ENCODE measurements at regions not wholly inside any gene's neighbourhood (a gene's known extent, or its start where the extent isn't known, plus 50 kb on each side); places are given as distances from the start of the nearest gene placed in this dataset.
"Not testable (repeated sequence)": the region's sequence is repeated elsewhere in the genome, so short reads cannot be mapped to it uniquely, and the experiment has no call there.

DNA sequence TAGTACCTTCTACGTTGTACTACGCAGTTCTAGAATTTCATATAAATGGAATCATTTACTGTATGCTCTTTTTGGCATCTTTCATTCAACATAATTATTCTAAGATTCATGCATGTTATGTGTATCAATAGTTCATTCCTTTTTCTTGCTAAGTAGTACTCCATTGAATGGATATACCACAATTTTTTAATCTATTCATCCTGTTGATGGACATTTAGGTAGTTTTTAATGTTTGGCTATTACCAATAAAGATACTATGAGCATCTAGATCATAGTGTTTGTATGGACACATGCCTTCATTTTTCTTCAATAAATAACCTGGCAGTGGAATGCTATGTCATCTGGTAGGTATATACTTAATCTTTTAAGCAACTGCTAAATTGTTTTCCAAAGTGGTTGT lies 83.0 kb upstream of the ELN start:
- ChIA-PET POLR2A (ENCODE audit: low non-redundant PET) (no interaction called here), CTCF (no interaction called here)
- DNase-seq (ENCODE audit: low spot score) = no peak
- no peak overlapping the region for H3K27ac ChIP-seq
- TF ChIP-seq, protein P1, sequence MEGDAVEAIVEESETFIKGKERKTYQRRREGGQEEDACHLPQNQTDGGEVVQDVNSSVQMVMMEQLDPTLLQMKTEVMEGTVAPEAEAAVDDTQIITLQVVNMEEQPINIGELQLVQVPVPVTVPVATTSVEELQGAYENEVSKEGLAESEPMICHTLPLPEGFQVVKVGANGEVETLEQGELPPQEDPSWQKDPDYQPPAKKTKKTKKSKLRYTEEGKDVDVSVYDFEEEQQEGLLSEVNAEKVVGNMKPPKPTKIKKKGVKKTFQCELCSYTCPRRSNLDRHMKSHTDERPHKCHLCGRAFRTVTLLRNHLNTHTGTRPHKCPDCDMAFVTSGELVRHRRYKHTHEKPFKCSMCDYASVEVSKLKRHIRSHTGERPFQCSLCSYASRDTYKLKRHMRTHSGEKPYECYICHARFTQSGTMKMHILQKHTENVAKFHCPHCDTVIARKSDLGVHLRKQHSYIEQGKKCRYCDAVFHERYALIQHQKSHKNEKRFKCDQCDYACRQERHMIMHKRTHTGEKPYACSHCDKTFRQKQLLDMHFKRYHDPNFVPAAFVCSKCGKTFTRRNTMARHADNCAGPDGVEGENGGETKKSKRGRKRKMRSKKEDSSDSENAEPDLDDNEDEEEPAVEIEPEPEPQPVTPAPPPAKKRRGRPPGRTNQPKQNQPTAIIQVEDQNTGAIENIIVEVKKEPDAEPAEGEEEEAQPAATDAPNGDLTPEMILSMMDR (conservative IDR thresholded peaks at IDR 0.05; ENCODE audit: low read depth) = no peak

DNA sequence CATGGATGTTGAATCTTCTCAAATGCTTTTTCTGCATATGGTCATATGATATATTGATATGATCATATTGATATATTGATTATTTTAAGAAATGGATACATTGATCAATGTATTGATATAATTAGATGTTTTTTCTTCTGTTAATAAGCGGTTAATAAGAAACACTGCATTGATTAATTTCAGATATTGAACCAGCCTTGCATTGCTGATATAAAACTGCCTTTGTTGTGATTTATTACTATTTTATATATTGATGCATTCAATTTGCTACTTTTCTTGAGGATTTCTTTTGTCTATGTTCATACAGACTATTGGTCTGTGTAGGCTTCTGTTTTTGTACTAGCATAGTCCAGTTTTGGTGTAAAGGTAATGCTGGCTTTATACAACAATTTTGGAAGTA lies 79.7 kb upstream of the ELN start:
- no peak for DNase-seq (ENCODE audit: low spot score)
- TF ChIP-seq, protein P1 (conservative IDR thresholded peaks at IDR 0.05; ENCODE audit: low read depth) = no peak
- POLR2A ChIA-PET (ENCODE audit: low non-redundant PET) = no interaction called here
- CTCF ChIA-PET = no interaction called here
- H3K27ac ChIP-seq = no peak overlapping the region

DNA sequence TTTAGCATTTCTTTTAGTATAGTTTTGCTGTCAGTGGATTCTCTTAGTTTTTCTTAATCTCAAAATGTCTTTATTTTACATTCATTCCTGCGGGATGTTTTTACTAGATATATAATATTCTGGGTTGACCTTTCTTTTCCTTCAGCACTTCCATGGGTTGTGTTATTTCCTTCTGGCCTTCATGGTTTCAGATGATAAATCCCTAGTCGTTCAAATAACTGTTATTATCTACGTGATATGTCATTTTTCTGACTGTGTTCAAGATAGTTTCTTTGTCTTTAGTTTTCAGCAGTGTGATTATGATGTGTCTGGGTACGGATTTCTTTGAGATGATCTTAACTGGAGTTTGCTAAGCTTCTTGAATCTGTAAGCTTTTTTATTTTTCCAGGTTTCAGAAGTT lies 75.7 kb upstream of the ELN start:
- no peak for DNase-seq (ENCODE audit: low spot score)
- CTCF ChIA-PET = no interaction called here
- POLR2A ChIA-PET (ENCODE audit: low non-redundant PET) = no interaction called here
- TF ChIP-seq, protein P1 (conservative IDR thresholded peaks at IDR 0.05; ENCODE audit: low read depth) = no peak
- H3K27ac ChIP-seq = no peak overlapping the region

DNA sequence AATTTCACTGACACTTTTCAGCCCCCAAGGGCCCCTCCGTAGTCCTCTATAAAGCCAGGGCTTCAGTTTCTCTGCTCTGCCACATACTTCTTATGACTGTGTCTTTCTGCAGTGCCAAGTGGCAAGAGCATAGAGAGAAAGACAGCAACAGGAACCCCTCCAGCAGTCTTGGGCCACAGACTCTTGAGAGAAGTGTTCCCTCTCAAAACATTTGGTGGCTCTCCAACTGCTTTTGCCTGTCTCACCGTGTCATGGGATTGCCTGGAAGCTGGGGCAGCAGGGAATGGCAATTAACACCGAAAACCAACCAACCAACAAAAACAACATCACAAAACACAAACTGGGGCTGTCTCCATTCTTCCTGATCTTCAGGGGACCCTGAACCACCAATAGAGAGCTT lies 73.8 kb upstream of the ELN start:
- H3K27ac ChIP-seq = no peak overlapping the region
- ChIA-PET CTCF (no interaction called here), POLR2A (ENCODE audit: low non-redundant PET) (no interaction called here)
- TF ChIP-seq, protein P1 (conservative IDR thresholded peaks at IDR 0.05; ENCODE audit: low read depth) = no peak
- DNase-seq (ENCODE audit: low spot score) = no peak

DNA sequence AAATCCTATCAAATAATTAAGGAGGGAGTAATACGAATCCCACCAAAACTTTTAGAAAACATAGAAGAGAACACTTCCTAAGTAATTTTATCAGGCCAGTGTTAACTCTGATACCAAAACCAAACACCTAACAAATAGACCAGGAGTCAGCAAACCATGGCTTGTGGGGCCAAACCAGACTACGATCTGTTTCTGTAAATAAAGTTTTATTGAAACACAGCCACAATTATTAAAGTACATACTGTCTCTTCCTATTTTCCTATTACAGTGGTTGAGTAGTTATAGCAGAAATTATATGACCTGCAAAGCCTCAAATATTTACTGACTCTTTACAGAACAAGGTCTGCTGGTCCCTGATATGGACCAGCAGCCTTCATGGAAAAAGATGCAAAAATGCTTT lies 73.1 kb upstream of the ELN start:
- POLR2A ChIA-PET (ENCODE audit: low non-redundant PET) = no interaction called here
- TF ChIP-seq, protein P1 (conservative IDR thresholded peaks at IDR 0.05; ENCODE audit: low read depth) = no peak
- CTCF ChIA-PET = no interaction called here
- H3K27ac ChIP-seq = no peak overlapping the region
- no peak for DNase-seq (ENCODE audit: low spot score)

DNA sequence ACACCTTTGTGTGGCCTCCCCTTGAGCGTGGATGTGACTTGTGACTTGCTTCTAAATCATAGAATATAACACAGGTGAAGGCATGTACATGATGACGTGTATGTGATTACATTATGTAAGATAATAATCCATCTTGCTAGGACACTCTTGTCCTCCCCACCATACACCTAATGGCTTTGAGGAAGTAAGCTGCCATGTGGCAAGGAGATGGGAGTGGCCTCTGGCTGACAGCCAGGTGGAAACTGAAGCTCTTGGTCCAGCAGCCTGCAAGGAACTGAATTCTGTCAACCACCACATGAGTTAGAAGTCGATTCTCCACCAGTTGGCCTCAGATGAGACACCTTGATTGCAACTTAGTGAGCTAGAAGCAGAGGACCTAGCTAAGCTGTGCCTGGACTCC lies 67.4 kb upstream of the ELN start:
- TF ChIP-seq, protein P1 (conservative IDR thresholded peaks at IDR 0.05; ENCODE audit: low read depth) = no peak
- POLR2A ChIA-PET (ENCODE audit: low non-redundant PET) = no interaction called here
- no peak for DNase-seq (ENCODE audit: low spot score)
- CTCF ChIA-PET = interaction anchor here (0.7 to 1.1 kb wide), 2 partner anchors 32 to 65 kb away, joined by 3 to 4 read pairs; no protein-coding TSS in a partner anchor
- no peak overlapping the region for H3K27ac ChIP-seq

DNA sequence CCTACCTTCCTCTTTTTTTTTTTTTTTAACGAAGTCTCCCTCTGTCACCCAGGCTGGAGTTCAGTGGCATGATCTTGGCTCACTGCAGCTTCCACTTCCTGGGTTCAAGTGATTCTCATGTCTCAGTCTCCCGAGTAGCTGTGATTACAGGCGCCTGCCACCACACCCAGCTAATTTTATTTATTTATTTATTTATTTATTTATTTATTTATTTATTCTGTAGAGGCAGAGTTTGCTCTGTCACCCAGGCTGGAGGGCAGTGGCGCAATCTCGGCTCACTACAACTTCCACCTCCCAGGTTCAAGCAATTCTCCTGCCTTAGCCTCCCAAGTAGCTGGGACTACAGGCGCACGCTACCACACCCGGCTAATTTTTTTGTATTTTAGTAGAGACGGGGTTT lies 66.0 kb upstream of the ELN start:
- POLR2A ChIA-PET (ENCODE audit: low non-redundant PET); DNase-seq (ENCODE audit: low spot score); H3K27ac ChIP-seq: not testable (repeated sequence)
- CTCF ChIA-PET = interaction anchor here (1.1 kb wide), 1 partner anchor 33 kb away, joined by 3 read pairs; no protein-coding TSS in a partner anchor

Data from RWPE1 (cell line).